Stimulated activated CD4-positive, alpha-beta T cell treated with anti-CD3 and anti-CD28 coated beads, TNF-alpha, amount 100 ng/mL, for 48 hours (primary cell): ENCODE measurements at regions not wholly inside any gene's neighbourhood (a gene's known extent, or its start where the extent isn't known, plus 50 kb on each side); places are given as distances from the start of the nearest gene placed in this dataset.
"Not testable (repeated sequence)": the region's sequence is repeated elsewhere in the genome, so short reads cannot be mapped to it uniquely, and the experiment has no call there.

Source experiments
- DNase-seq, 3 donors: peaks; one replicate each; pipeline ENCODE4 v3.0.0-alpha.2; 2020; ENCODE audit warnings: low read depth in 3 of 3

GRCh38 chr2:176573612-176574483, 304.6 kb downstream of the MTX2 start:
- no peak for DNase-seq

DNA sequence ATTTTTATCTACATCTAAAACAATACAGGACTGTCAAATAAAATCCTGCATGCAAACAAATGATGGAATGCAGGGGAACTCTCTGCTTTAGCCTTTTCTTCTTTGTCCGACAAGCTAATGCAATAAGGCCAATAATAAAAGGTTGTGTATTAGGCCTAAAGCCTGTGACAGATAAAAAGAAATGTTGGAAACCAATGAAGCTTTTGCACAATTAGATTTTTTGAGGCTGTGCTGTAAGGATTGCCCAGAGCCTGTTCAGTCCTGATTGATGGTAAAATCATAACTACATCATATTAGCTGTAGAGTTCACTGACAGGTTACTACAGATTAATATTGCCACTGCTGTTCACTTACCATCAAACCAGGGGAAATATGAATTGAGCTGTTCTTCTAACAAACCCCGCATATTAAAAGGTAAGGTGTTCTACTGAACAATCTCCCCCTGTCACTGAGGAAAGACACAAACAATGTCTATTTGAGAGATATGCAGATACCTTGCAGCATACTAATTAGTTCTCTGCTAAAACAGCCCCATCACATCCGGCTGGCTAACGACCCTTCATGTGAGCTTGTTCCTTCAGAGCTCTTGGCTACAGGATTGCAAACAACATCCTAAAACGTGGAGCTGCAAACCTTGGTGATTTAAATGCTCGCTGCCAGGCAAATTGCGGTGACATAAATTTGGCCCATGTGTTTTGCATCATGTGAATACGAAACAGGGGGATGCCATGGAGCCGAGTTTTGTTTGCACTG, 305.4 kb downstream of the MTX2 start:
- no peak for DNase-seq

DNA sequence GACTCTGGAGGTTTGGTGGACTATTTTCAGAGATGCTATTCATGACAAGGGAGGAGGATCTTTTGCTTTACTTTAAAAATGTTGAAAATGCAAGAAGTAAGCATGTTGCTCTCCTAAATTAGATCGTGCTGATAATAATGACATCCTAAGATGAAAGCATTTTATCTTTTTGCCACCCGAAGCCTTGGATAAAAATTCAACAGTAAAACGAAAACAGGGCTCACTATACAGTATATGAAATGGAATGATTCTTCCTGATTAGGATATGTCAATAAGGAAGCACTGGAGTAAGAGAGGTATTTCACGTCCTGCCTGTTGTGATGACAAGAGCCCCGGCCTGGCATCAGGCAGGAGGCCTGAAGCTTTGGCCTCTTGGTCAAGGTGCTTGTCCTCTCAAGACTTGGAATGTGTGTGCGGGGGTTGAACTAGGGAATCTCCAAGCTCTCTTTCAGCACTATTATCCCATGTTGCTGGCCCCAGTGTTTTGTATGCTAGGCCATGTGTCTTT, 306.0 kb downstream of the MTX2 start:
- DNase-seq: no peak

DNA sequence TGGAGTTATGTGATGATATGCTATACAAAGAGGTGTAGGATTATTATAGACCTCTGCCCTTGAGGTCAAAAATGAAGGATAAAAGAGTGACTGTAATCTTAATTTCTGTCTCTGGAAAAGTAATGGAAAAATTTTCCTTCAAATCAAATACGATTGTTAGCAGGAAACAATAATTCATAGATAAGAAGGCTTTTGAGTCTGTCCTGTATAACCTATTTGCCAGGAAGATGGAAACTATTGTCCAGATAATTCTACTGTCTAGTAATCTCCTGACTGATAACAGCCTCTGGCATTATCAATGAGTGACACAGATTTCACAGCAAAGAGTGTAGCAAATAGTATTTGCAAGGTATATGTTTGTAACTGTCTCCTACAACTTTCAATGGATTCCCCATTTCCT, 307.8 kb downstream of the MTX2 start:
- DNase-seq: no peak

GRCh38 chr2:176578292-176578691, 309.1 kb downstream of the MTX2 start:
- not testable (repeated sequence) for DNase-seq

GRCh38 chr2:176579608-176580007, 310.4 kb downstream of the MTX2 start:
- no peak for DNase-seq

DNA sequence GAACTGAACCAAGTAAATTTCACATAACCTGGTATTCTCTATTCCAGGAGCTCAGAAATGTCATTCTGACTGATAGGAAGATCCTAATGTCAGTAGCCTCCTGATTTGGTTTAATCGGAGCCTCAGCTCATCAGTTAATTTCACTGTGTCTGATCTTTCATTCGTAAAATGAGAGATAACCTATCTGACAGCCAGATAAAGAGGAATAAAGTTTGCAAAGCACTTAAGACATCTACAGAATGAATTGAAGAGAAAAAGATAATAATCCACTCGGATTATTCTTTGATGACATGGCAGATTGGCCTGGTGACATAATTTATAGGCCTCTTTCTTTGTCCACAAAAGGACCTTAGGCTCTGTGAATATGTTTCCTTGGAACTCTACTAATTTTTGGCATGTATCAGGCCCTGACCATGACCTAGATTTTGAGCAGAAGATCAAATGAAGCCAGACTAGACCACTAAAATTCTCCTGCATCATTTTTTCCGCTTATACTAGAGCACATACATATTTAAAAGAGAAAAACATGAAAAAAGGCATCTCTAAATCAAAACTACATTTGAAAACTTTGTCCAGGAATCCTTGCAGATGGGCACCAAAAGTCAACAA, 312.4 kb downstream of the MTX2 start:
- DNase-seq: no peak

- DNase-seq: no peak
Measured at GRCh38 chr2:176582176-176582575, 312.9 kb downstream of the MTX2 start.

DNA sequence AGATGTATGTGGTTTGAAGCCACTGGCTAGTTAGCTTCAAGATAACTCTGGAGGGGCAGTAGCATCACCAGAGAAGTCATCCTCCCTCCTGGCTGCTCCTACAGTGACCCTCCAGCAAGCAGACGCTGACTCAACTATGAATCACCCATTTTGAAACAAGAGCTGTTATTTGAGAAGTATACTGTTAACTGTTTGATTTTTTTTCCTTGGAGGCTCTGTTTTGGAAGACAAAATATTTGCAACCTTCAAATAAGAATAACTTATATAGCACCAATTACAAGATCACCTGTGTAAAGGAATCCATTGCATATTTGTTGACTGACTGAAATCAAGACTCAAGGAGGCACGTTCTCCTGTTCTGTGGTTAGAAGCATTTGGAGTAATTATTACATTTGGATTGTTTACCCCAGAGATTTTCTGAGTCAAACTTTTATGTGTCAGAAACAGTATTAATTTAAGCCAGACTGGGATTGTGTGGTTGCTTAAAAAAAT, 313.8 kb downstream of the MTX2 start:
- DNase-seq: no peak

- DNase-seq: no peak
Measured at GRCh38 chr2:176583607-176584006, 314.4 kb downstream of the MTX2 start.

GRCh38 chr2:176584333-176584732, 315.1 kb downstream of the MTX2 start:
- DNase-seq: no peak

DNA sequence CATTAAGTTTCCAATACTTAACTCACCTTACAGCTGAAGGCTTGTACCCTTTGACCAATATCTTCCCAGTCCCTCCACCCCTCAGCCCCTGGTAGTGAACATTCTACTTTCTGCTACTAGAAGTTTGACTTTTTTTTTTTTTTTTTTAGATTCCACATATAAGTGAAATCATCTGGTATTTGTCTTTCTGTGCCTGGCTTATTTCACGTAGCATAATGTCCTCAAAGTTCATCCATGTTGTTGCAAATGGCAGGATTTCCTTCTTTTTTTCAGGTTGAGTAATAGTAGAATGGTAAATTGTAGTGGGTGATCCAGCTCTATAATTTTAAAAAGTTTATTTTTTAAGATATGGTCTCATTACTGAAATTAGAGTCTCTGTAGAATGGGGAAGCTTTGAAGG, 316.0 kb downstream of the MTX2 start:
- DNase-seq: no peak

DNA sequence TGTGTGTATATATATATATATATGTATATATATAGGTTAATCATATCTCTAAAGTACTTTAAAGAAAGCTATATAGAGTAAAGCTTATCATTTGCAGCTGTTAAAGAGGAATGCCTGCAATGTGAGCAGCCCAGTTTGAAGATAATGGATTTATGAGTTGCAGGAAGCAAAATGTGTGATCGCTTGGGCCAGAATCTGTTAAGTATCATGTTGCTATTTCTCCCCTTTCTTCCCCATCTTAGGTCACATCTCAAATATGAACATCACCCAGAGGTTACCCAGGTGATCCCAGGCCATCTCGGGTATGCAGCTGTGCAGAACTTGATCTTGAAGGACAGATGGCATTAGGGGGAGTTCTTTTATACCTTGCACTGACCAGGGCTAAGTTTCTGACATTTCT, 316.5 kb downstream of the MTX2 start:
- no peak for DNase-seq

GRCh38 chr2:176589287-176589686, 320.0 kb downstream of the MTX2 start:
- no peak for DNase-seq

DNA sequence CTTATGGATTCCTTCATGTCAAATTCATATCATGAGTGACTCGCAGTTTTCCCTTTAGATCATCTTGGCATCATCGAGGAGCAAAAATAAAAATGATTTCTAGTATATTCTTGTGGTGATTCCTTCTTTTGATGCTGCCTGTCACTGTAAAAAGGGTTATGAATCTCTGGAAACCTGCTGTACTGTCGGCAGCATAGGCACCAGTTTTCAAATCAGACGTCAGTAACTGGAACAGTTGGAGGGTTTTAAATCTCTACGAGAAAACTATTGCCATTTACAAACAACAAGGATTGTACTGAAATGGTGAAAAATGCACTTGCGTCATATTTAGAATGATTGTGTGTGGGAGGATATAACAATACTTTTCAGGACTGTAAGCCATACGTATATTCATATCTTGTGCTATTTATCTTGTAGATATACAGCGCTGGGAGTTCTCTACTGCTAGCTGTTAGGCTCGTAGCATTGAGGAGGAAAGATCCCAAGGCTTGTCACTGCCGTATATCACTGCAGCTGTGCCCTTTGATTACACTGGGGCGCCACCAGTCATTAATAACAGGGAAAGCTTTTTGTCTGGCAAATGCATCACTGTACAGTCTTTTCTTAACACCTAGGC, 320.7 kb downstream of the MTX2 start:
- DNase-seq: no peak

- DNase-seq: no peak
Measured at GRCh38 chr2:176592216-176592615, 323.0 kb downstream of the MTX2 start.

DNA sequence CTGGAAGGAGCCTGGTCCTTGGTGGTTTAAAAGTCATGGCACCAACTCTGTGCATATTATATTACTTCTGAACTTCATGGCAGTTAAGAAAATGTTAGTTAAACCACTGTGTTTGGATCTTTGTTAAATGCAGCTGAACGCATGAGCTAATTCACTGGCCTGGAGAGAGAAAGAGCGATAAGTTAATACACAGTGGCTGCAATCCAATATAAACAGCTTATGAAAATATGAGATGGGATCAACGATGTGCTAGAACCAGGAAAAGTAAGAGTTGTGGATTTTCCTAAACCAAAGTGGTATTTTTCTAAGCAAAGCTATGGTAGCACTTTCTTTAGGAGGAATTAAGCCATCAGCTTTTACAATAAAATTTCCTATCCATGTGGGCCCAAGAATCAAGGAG, 326.7 kb downstream of the MTX2 start:
- DNase-seq: no peak

DNA sequence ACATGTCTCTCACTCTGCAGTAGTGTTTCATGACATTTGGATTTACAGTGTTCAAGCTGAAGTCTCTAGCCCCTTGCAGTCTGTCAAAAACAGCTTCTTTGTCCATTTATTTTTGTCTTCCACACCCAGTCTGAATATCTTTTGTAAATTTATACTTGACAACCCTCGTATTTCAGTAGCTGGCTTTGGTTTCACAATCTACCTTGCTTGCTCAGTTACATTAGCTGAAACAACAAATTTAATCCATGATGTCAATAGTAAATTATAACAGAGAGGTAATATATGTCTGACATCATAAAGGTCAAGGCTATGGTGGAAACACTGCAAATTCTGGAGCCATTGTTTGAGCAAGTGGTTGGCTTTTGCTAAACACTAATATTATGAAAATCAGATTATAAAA, 328.7 kb downstream of the MTX2 start:
- DNase-seq: no peak

GRCh38 chr2:176598351-176598750, 329.1 kb downstream of the MTX2 start:
- DNase-seq: no peak

GRCh38 chr2:176599796-176600485, 330.7 kb downstream of the MTX2 start:
- no peak for DNase-seq

DNA sequence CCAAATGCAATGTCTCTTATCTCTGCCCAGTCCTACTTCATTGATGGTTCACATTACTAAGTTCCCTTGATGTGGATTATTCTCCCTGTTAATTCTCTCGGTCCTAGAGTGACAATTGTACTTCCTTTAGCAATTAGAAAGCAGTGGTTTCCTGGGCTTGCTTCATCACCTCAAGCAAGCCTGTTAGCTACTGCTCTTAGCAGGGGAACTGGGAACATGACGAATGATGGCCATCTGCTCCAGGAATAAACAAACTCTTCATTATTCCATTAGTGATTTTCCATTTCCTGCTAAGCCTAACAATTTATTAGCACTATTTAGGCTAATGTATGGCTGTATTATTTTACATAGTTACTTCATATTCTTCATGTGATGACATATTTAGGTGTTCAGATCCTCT, 331.8 kb downstream of the MTX2 start:
- no peak for DNase-seq
